ENCODE measurements at regions not wholly inside any gene's neighbourhood (a gene's known extent, or its start where the extent isn't known, plus 50 kb on each side); places are given as distances from the start of the nearest gene placed in this dataset.

DNA sequence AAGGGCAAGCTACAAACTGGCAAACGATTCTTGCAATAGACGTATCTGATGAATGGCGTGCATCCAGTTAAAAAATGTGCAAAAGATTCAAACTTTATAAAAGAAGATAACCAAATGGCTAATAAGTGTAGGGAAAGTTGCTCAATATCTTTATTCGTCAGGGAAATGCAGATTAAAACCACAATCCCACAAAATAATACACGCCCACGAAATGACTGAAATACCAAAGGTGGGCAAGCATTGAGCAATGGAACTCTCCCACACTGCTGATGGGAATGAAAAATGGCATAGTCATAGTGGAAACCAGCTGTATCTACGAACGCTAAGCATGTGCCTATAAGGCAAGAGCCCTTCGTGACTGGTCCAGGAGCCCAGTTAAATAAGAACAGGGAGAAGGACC lies 168.6 kb upstream of the SIX2 start:
- TF ChIP-seq, protein P1, sequence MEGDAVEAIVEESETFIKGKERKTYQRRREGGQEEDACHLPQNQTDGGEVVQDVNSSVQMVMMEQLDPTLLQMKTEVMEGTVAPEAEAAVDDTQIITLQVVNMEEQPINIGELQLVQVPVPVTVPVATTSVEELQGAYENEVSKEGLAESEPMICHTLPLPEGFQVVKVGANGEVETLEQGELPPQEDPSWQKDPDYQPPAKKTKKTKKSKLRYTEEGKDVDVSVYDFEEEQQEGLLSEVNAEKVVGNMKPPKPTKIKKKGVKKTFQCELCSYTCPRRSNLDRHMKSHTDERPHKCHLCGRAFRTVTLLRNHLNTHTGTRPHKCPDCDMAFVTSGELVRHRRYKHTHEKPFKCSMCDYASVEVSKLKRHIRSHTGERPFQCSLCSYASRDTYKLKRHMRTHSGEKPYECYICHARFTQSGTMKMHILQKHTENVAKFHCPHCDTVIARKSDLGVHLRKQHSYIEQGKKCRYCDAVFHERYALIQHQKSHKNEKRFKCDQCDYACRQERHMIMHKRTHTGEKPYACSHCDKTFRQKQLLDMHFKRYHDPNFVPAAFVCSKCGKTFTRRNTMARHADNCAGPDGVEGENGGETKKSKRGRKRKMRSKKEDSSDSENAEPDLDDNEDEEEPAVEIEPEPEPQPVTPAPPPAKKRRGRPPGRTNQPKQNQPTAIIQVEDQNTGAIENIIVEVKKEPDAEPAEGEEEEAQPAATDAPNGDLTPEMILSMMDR (IDR thresholded peaks at IDR 0.05; ENCODE audit: low read length): no peak
- TF ChIP-seq EZH2 (IDR thresholded peaks at IDR 0.05; ENCODE audit: borderline replicate concordance, low read length): no peak

Measured in OCI-LY1 (cell line).